WTC11 (cell line): ENCODE measurements at regions not wholly inside any gene's neighbourhood (a gene's known extent, or its start where the extent isn't known, plus 50 kb on each side); places are given as distances from the start of the nearest gene placed in this dataset.

Experiments used
- ATAC-seq: fragments of 200-7000 bp; cut with Tn5 transposase; 2 replicates; pipeline ENCODE4 v1.10.0; 2021; ENCODE audit warnings: mild to moderate bottlenecking, moderate library complexity
- CTCF ChIA-PET: fragments of 300-600 bp; sonication (Branson Sonifier 250); formaldehyde crosslinking; loops from one replicate; lab custom pipeline; 2021; ENCODE audit warnings: antibody characterized with exemption; lab: Charles Lee
- POLR2A ChIA-PET: fragments of 350-600 bp; sonication (Branson Sonifier 250); formaldehyde crosslinking; loops from one replicate; lab custom pipeline; 2021; ENCODE audit warnings: antibody characterized with exemption; lab: Charles Lee
- DNase-seq: peaks from one replicate; pipeline ENCODE4 v3.0.0; 2021; ENCODE audit warnings: low spot score
- H3K27ac Mint-ChIP-seq: 2 replicates; pipeline ENCODE4 v1.8.0; 2021; ENCODE audit warnings: mixed read lengths
- H3K27me3 Mint-ChIP-seq: 2 replicates; pipeline ENCODE4 v1.8.0; 2021; ENCODE audit warnings: low read depth, mild to moderate bottlenecking, moderate library complexity, mixed read lengths
- H3K36me3 Mint-ChIP-seq: 2 replicates; pipeline ENCODE4 v1.8.0; 2021; ENCODE audit warnings: mixed read lengths
- H3K4me1 Mint-ChIP-seq: 2 replicates; pipeline ENCODE4 v1.8.0; 2022; ENCODE audit warnings: mixed read lengths
- H3K4me3 Mint-ChIP-seq: 2 replicates; pipeline ENCODE4 v1.8.0; 2021; ENCODE audit warnings: mild to moderate bottlenecking, moderate library complexity, mixed read lengths
- H3K9me3 Mint-ChIP-seq: 2 replicates; pipeline ENCODE4 v1.8.0; 2021; ENCODE audit warnings: mixed read lengths
- ATF1 ChIP-seq: sonication (generic); formaldehyde crosslinking; IDR thresholded peaks from 2 replicates; pipeline ENCODE4 v1.8.1; 2023; ENCODE audit warnings: mild to moderate bottlenecking, moderate library complexity, missing genetic modification reagents
- CTCF ChIP-seq: fragments of 200-600 bp; IDR thresholded peaks from 2 replicates; pipeline ENCODE4 v1.8.0; 2022; ENCODE audit warnings: antibody characterized with exemption
- E2F5 ChIP-seq: sonication (generic); formaldehyde crosslinking; IDR thresholded peaks from 2 replicates; pipeline ENCODE4 v1.8.1; 2022; ENCODE audit warnings: mild to moderate bottlenecking, moderate library complexity, missing genetic modification reagents
- ELF4 ChIP-seq: sonication (generic); formaldehyde crosslinking; IDR thresholded peaks from 2 replicates; pipeline ENCODE4 v1.8.1; 2022; ENCODE audit warnings: low read depth, mild to moderate bottlenecking, moderate library complexity, missing genetic modification reagents
- ETV6 ChIP-seq: sonication (generic); formaldehyde crosslinking; IDR thresholded peaks from 2 replicates; pipeline ENCODE4 v1.8.1; 2022; ENCODE audit warnings: mild to moderate bottlenecking, missing genetic modification reagents
- FOXJ3 ChIP-seq: sonication (generic); formaldehyde crosslinking; IDR thresholded peaks from 2 replicates; pipeline ENCODE4 v1.9.0; 2021; ENCODE audit warnings: missing genetic modification reagents, mild to moderate bottlenecking, borderline replicate concordance
- MAX ChIP-seq: sonication (generic); formaldehyde crosslinking; IDR thresholded peaks from 2 replicates; pipeline ENCODE4 v1.8.0; 2022; ENCODE audit warnings: mild to moderate bottlenecking, missing genetic modification reagents
- NFATC4 ChIP-seq: fragments of 250-450 bp; sonication (Bioruptor Pico); IDR thresholded peaks from 2 replicates; pipeline ENCODE4 v1.9.0; 2021; ENCODE audit warnings: mild to moderate bottlenecking
- NR1H2 ChIP-seq: sonication (generic); formaldehyde crosslinking; IDR thresholded peaks from 2 replicates; pipeline ENCODE4 v1.9.0; 2021; ENCODE audit warnings: mild to moderate bottlenecking, moderate library complexity, missing genetic modification reagents
- PRRX2 ChIP-seq: fragments of 250-450 bp; sonication (Bioruptor Pico); IDR thresholded peaks from 2 replicates; pipeline ENCODE4 v1.8.0; 2021; ENCODE audit warnings: mild to moderate bottlenecking
- RORB ChIP-seq: fragments of 250-450 bp; sonication (Bioruptor Pico); IDR thresholded peaks from 2 replicates; pipeline ENCODE4 v1.9.0; 2021; ENCODE audit warnings: mild to moderate bottlenecking
- SOX15 ChIP-seq: fragments of 250-450 bp; sonication (Bioruptor Pico); IDR thresholded peaks from 2 replicates; pipeline ENCODE4 v1.9.0; 2021; ENCODE audit warnings: mild to moderate bottlenecking
- USF2 ChIP-seq: sonication (generic); formaldehyde crosslinking; IDR thresholded peaks from 2 replicates; pipeline ENCODE4 v1.8.1; 2023; ENCODE audit warnings: mild to moderate bottlenecking, missing genetic modification reagents, moderate library complexity
- ZBTB21 ChIP-seq: sonication (generic); formaldehyde crosslinking; IDR thresholded peaks from 2 replicates; pipeline ENCODE4 v1.8.1; 2023; ENCODE audit warnings: mild to moderate bottlenecking, missing genetic modification reagents, borderline replicate concordance
- ZMAT4 ChIP-seq: fragments of 250-450 bp; sonication (Bioruptor Pico); IDR thresholded peaks from 2 replicates; pipeline ENCODE4 v1.9.0; 2021; ENCODE audit warnings: mild to moderate bottlenecking
- ZNF219 ChIP-seq: sonication (generic); formaldehyde crosslinking; IDR thresholded peaks from 2 replicates; pipeline ENCODE4 v1.8.0; 2023; ENCODE audit warnings: missing genetic modification reagents, mild to moderate bottlenecking, borderline replicate concordance
- ZNF232 ChIP-seq: sonication (generic); formaldehyde crosslinking; IDR thresholded peaks from 2 replicates; pipeline ENCODE4 v1.8.0; 2022; ENCODE audit warnings: mild to moderate bottlenecking, missing genetic modification reagents
- ZNF263 ChIP-seq: sonication (generic); formaldehyde crosslinking; IDR thresholded peaks from 2 replicates; pipeline ENCODE4 v1.8.1; 2022; ENCODE audit warnings: low read depth, mild to moderate bottlenecking, moderate library complexity, missing genetic modification reagents
- ZNF423 ChIP-seq: fragments of 250-450 bp; sonication (Bioruptor Pico); IDR thresholded peaks from 2 replicates; pipeline ENCODE4 v2.1.2; 2022; ENCODE audit warnings: mild to moderate bottlenecking, moderate library complexity
- ZSCAN18 ChIP-seq: fragments of 250-450 bp; sonication (Bioruptor Pico); IDR thresholded peaks from 2 replicates; pipeline ENCODE4 v2.1.2; 2022; ENCODE audit warnings: mild to moderate bottlenecking, moderate library complexity

- TF ChIP-seq ZNF423 (CRISPR knock-in tag) (no peak), NFATC4 (CRISPR knock-in tag) (no peak), ATF1 (CRISPR knock-in tag) (no peak)
Observed at GRCh38 chr18:57231864-57232263, 85.0 kb downstream of the BOD1L2 start (continued).

GRCh38 chr18:57234346-57234745, 87.5 kb downstream of the BOD1L2 start:
- Mint-ChIP-seq H3K9me3 (peaks cover 3% of the 10 kb centered on the region; the same call in 1 of the 2 replicates), H3K27ac (no peak overlapping the region), H3K27me3 (no peaks in the 10 kb centered on the region), H3K4me1 (peaks cover 10% of the 10 kb centered on the region), H3K4me3 (no peak overlapping the region), H3K36me3 (no peaks in the 10 kb centered on the region)
- no peak for DNase-seq
- ChIA-PET POLR2A (no interaction called here), CTCF (no interaction called here)
- TF ChIP-seq ATF1 (CRISPR knock-in tag): no peak
- ATAC-seq: no peak

- no peak overlapping the region for H3K27ac Mint-ChIP-seq
- ATAC-seq: no peak
- no peaks in the 10 kb centered on the region for H3K36me3 Mint-ChIP-seq
- no peaks in the 10 kb centered on the region for H3K9me3 Mint-ChIP-seq
- DNase-seq: no peak
- POLR2A ChIA-PET: no interaction called here
- no peaks in the 10 kb centered on the region for H3K4me1 Mint-ChIP-seq
- CTCF ChIA-PET: no interaction called here
- H3K27me3 Mint-ChIP-seq: no peaks in the 10 kb centered on the region
- TF ChIP-seq NR1H2 (CRISPR knock-in tag): no peak
- TF ChIP-seq, all 79 proteins: peak for 0
- no peak overlapping the region for H3K4me3 Mint-ChIP-seq
Observed at GRCh38 chr18:57241869-57242268, 95.0 kb downstream of the BOD1L2 start.

- Mint-ChIP-seq H3K36me3 (no peaks in the 10 kb centered on the region), H3K4me1 (no peaks in the 10 kb centered on the region), H3K27ac (no peak overlapping the region), H3K4me3 (no peak overlapping the region), H3K27me3 (no peaks in the 10 kb centered on the region), H3K9me3 (no peaks in the 10 kb centered on the region)
- POLR2A ChIA-PET: no interaction called here
- CTCF ChIA-PET: no interaction called here
- DNase-seq: no peak
- no peak for ATAC-seq
- TF ChIP-seq MAX (CRISPR knock-in tag) (no peak), CTCF (no peak), RORB (no peak), ZNF232 (CRISPR knock-in tag) (no peak), ZNF263 (no peak), SOX15 (no peak), ZBTB21 (CRISPR knock-in tag) (no peak), ETV6 (CRISPR knock-in tag) (no peak), ELF4 (no peak), ZNF219 (CRISPR knock-in tag) (no peak), FOXJ3 (CRISPR knock-in tag) (no peak), ZMAT4 (CRISPR knock-in tag) (no peak), E2F5 (no peak)
Observed at GRCh38 chr18:57242285-57242684, 95.4 kb downstream of the BOD1L2 start.

- H3K4me3 Mint-ChIP-seq: no peak overlapping the region
- ATAC-seq: no peak
- TF ChIP-seq PRRX2 (CRISPR knock-in tag) (no peak), ZSCAN18 (CRISPR knock-in tag) (no peak), USF2 (CRISPR knock-in tag) (no peak)
Observed at GRCh38 chr18:57243624-57244179, 96.8 kb downstream of the BOD1L2 start.

More at GRCh38 chr18:57243624-57244179, 96.8 kb downstream of the BOD1L2 start:
- CTCF ChIA-PET: no interaction called here
- no peak overlapping the region for H3K27ac Mint-ChIP-seq
- POLR2A ChIA-PET: no interaction called here
- no peak for DNase-seq
- H3K9me3 Mint-ChIP-seq: no peaks in the 10 kb centered on the region
- H3K4me1 Mint-ChIP-seq: no peaks in the 10 kb centered on the region
- H3K27me3 Mint-ChIP-seq: no peaks in the 10 kb centered on the region
- no peaks in the 10 kb centered on the region for H3K36me3 Mint-ChIP-seq
